Cardiac fibroblast (primary cell): ENCODE measurements at regions not wholly inside any gene's neighbourhood (a gene's known extent, or its start where the extent isn't known, plus 50 kb on each side); places are given as distances from the start of the nearest gene placed in this dataset.

Source experiments
- DNase-seq, 2 donors: peaks; one replicate each; pipeline versions ENCODE4 v3.0.0 to v3.0.0-alpha.2; 2010; ENCODE audit warnings: low read depth in 2 of 2
- H3K4me3 ChIP-seq, 2 donors: replicated peaks in 1 of 2; 1 replicate in 1 of 2; 2 replicates in 1 of 2; pipeline ENCODE4 v1.5.1; 2011; ENCODE audit warnings: low read depth in 2 of 2, low read length in 2 of 2, mild to moderate bottlenecking in 2 of 2, moderate library complexity in 1 of 2
- CTCF ChIP-seq: IDR thresholded peaks from one replicate; pipeline ENCODE4 v1.5.1; 2011; ENCODE audit warnings: low read depth, mild to moderate bottlenecking, low read length, inconsistent platforms

- H3K4me3 ChIP-seq = no peak overlapping the region
- TF ChIP-seq CTCF = no peak
- no peak for DNase-seq
These were observed 331.2 kb downstream of the TLE4 start for GRCh38 chr9:79902825-79903600.

DNA sequence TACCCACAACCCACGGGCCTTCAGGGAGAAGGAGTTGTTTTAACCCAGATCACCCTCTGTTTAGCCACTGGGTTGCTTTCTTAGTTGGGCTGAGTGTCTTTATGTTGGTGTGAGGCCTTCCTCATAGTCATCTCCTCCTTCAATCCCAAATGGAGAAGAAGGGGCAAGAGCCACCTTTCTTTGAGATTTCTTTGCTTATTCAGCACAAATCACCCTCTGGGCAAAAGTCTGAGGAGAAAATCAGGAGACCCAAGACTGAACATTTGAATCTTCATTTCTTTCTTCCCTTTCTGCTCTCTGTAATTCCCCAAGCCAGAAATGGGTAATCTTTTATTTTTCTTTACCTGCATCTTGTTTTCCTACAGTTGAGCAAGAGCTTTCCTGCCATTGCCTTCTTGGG, 329.0 kb downstream of the TLE4 start:
- DNase-seq = no peak
- no peak overlapping the region for H3K4me3 ChIP-seq
- no peak for TF ChIP-seq CTCF

- H3K4me3 ChIP-seq = no peak overlapping the region
- DNase-seq = no peak
- no peak for TF ChIP-seq CTCF
These were observed 324.7 kb downstream of the TLE4 start for GRCh38 chr9:79896390-79896980.

DNA sequence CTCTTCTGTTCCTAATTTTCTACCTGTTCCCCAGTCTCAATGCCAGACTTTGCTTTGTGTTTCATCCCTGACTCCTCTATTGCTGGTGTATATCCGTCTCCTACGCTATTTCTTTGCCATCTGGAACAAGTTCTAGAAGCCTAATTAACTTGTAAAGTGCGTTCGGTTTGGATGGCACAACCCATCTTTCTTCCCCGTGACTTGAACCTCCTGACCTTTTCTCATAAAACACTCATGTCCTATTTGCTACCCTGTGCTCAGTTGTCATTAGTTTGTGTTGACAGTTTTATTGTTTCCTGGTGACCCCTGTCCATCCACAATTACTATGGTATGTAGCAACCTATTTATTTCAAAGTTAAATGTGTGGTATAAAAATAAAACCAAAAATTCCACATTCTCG, 323.5 kb downstream of the TLE4 start:
- DNase-seq = no peak
- TF ChIP-seq CTCF = no peak
- H3K4me3 ChIP-seq = no peak overlapping the region

- no peak for DNase-seq
- TF ChIP-seq CTCF = no peak
- H3K4me3 ChIP-seq = no peak overlapping the region
These were observed 317.6 kb downstream of the TLE4 start for GRCh38 chr9:79889369-79889768.

- TF ChIP-seq CTCF = no peak
- no peak for DNase-seq
- no peak overlapping the region for H3K4me3 ChIP-seq
These were observed 313.5 kb downstream of the TLE4 start for GRCh38 chr9:79885093-79885857.
